CD4-positive, CD25-positive, alpha-beta regulatory T cell (primary cell): ENCODE measurements at regions not wholly inside any gene's neighbourhood (a gene's known extent, or its start where the extent isn't known, plus 50 kb on each side); places are given as distances from the start of the nearest gene placed in this dataset.

Source experiments
- ATAC-seq, 2 donors: fragments of 150-1000 bp; cut with Tn5 transposase; one replicate each; pipeline ENCODE4 v1.10.0; 2021; ENCODE audit warnings: low read depth in 2 of 2, moderate number of reproducible peaks in 2 of 2, moderate library complexity in 1 of 2
- DNase-seq, 3 donors: peaks; one replicate each; pipeline versions ENCODE4 v3.0.0 to v3.0.0-alpha.2; 2012 to 2022; ENCODE audit warnings: mixed read lengths in 1 of 3
- H3K27ac ChIP-seq: one replicate; pipeline ENCODE4 v1.7.0; 2013; ENCODE audit warnings: mild to moderate bottlenecking, low read length; ENCODE audit not compliant: insufficient read depth, poor library complexity, severe bottlenecking
- H3K27me3 ChIP-seq: one replicate; pipeline ENCODE4 v1.7.0; 2013; ENCODE audit warnings: low read length; ENCODE audit not compliant: control insufficient read depth, insufficient read depth
- H3K36me3 ChIP-seq: one replicate; pipeline ENCODE4 v1.7.0; 2013; ENCODE audit warnings: mild to moderate bottlenecking, low read length, moderate library complexity; ENCODE audit not compliant: control insufficient read depth, insufficient read depth
- H3K4me1 ChIP-seq: 2 replicates; pipeline ENCODE4 v1.7.0; 2013; ENCODE audit warnings: mild to moderate bottlenecking, low read length; ENCODE audit not compliant: insufficient read depth, control insufficient read depth, poor library complexity, severe bottlenecking
- H3K4me3 ChIP-seq: one replicate; pipeline ENCODE4 v1.7.0; 2013; ENCODE audit warnings: low read depth, mild to moderate bottlenecking, low read length, moderate library complexity
- H3K9me3 ChIP-seq, 2 experiments: 1 replicate in 1 of 2; 2 replicates in 1 of 2; pipeline ENCODE4 v1.7.0; 2013; ENCODE audit warnings: low read length in 2 of 2, mild to moderate bottlenecking in 1 of 2, moderate library complexity in 1 of 2; ENCODE audit not compliant: control insufficient read depth in 2 of 2
- H3K27ac Mint-ChIP-seq, 3 donors: one replicate each; pipeline ENCODE4 v1.8.0; 2020 to 2022; ENCODE audit warnings: mild to moderate bottlenecking in 3 of 3, mixed read lengths in 3 of 3, moderate library complexity in 2 of 3
- H3K27me3 Mint-ChIP-seq: one replicate; pipeline ENCODE4 v1.8.0; 2022; ENCODE audit warnings: mild to moderate bottlenecking, mixed read lengths
- H3K36me3 Mint-ChIP-seq: one replicate; pipeline ENCODE4 v1.8.0; 2020; ENCODE audit warnings: mixed read lengths
- H3K4me1 Mint-ChIP-seq, 4 donors: one replicate each; pipeline ENCODE4 v1.8.0; 2020 to 2022; ENCODE audit warnings: mixed read lengths in 4 of 4, mild to moderate bottlenecking in 1 of 4
- H3K4me3 Mint-ChIP-seq, 4 donors: one replicate each; pipeline ENCODE4 v1.8.0; 2020 to 2022; ENCODE audit warnings: mild to moderate bottlenecking in 4 of 4, mixed read lengths in 4 of 4, moderate library complexity in 3 of 4
- H3K9me3 Mint-ChIP-seq, 7 donors: one replicate each; pipeline ENCODE4 v1.8.0; 2020 to 2022; ENCODE audit warnings: mixed read lengths in 7 of 7, mild to moderate bottlenecking in 3 of 7, moderate library complexity in 2 of 7

DNA sequence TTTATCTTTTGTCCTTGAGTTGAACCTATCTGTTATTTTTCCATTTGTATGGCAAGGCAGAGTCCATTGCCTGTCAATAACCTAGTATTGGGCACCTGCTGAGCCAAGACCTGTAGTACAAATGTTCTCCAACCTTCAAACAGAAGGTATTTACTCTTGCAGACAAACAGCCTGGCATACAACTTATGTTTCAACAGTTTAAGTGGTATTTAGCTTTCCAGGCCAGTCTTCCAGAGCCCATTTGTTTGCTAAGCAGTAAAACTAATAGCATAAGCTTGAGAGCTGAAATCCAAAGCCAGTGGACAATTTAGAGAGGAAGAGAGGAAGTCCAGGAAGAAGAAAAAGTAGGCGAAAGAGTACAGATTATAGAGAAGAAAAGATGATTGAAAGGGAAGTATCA is 979.3 kb downstream of the GLUD2 start:
- Mint-ChIP-seq H3K27me3 (no peaks in the 10 kb centered on the region), H3K27ac (no peak overlapping the region), H3K4me1 (no peaks in the 10 kb centered on the region), H3K9me3 (peaks cover 0 to 3% (median 0%) of the 10 kb centered on the region in 7 donors), H3K4me3 (no peak overlapping the region), H3K36me3 (no peaks in the 10 kb centered on the region)
- H3K9me3 ChIP-seq: peaks cover 0 to 2% of the 10 kb centered on the region in 2 experiments
- H3K27me3 ChIP-seq: no peaks in the 10 kb centered on the region
- no peaks in the 10 kb centered on the region for H3K4me1 ChIP-seq
- ATAC-seq: no peak
- no peak for DNase-seq
- H3K36me3 ChIP-seq: no peaks in the 10 kb centered on the region
- H3K27ac ChIP-seq: no peak overlapping the region
- no peak overlapping the region for H3K4me3 ChIP-seq

DNA sequence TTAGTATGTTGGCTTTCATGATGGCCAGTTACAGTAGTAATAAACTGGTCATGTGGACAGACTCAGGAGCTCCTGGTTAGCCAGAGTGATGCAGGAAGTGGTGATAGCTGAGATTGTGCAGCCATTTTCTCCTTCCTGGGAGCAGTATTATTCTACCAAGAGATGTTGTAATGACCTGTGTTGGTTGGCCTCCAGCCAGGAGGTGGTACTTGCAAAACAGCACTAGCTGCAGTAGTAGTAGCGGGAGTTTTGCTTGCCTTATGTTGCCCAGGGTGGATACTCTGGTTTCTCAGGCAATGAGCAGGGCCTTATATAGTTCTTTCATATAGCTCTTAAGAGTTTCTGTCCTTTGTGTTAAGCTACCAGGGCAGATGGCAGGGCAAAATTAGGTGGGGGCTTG is 998.8 kb downstream of the GLUD2 start:
- Histone ChIP-seq H3K9me3 (no peaks in the 10 kb centered on the region), H3K4me1 (no peaks in the 10 kb centered on the region), H3K36me3 (no peaks in the 10 kb centered on the region), H3K27ac (no peak overlapping the region), H3K4me3 (no peak overlapping the region), H3K27me3 (no peaks in the 10 kb centered on the region)
- Mint-ChIP-seq H3K27me3 (no peaks in the 10 kb centered on the region), H3K36me3 (no peaks in the 10 kb centered on the region), H3K4me1 (no peaks in the 10 kb centered on the region), H3K9me3 (peaks cover 0 to 2% (median under 1%) of the 10 kb centered on the region in 7 donors), H3K4me3 (no peak overlapping the region), H3K27ac (no peak overlapping the region)
- ATAC-seq: no peak
- no peak for DNase-seq

DNA sequence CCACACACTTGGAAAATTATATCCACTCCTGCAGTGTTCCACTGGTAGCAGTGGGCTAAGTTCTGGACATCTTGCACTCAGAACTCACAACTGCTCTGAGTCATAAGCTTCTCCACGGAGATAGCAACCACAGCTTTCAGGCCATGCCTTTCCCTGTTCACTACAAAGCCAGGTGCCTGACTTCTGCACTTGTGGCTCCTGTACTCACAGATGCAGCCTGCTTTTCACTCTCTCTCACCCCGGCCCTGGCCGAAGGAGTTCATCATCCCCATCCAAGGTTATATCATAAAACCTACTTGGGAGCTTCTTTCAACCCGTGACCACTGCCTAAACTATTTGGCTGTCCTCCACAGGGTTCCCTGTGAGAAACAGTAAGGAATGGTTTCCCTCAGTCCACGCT is 999.4 kb downstream of the GLUD2 start:
- H3K4me1 ChIP-seq: no peaks in the 10 kb centered on the region
- no peak overlapping the region for H3K4me3 Mint-ChIP-seq
- no peaks in the 10 kb centered on the region for H3K4me1 Mint-ChIP-seq
- no peak overlapping the region for H3K27ac Mint-ChIP-seq
- no peaks in the 10 kb centered on the region for H3K36me3 Mint-ChIP-seq
- H3K9me3 Mint-ChIP-seq: peaks cover 0 to 2% (median 0%) of the 10 kb centered on the region in 7 donors
- H3K36me3 ChIP-seq: no peaks in the 10 kb centered on the region
- no peaks in the 10 kb centered on the region for H3K27me3 ChIP-seq
- no peak for DNase-seq
- no peak overlapping the region for H3K4me3 ChIP-seq
- no peak overlapping the region for H3K27ac ChIP-seq
- no peaks in the 10 kb centered on the region for H3K9me3 ChIP-seq
- no peaks in the 10 kb centered on the region for H3K27me3 Mint-ChIP-seq
- ATAC-seq: no peak

DNA sequence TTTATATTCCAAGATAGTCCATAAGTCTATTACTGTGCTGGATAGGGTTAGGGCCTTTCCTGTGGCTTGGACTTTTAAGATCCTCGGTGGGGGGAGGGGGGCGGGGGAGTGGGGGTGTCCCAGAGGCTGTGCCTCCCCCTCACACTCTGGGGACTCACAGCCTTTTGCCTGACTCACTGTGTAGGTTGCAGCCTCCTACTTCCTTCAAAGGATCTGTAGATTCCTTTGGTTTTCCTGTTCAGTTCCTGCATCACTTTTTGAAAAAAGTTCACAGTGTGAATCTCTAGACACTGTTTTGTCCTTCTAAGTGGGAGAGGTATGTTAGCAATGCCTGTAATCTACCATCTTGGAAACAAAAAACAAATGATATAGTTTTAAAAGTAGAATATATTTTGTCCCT is 999.9 kb downstream of the GLUD2 start:
- Mint-ChIP-seq H3K9me3 (peaks cover 0 to 2% (median 0%) of the 10 kb centered on the region in 7 donors), H3K4me1 (no peaks in the 10 kb centered on the region), H3K36me3 (no peaks in the 10 kb centered on the region), H3K27ac (no peak overlapping the region), H3K27me3 (no peaks in the 10 kb centered on the region), H3K4me3 (no peak overlapping the region)
- no peaks in the 10 kb centered on the region for H3K4me1 ChIP-seq
- DNase-seq: no peak
- no peak overlapping the region for H3K27ac ChIP-seq
- ATAC-seq: no peak
- H3K27me3 ChIP-seq: no peaks in the 10 kb centered on the region
- H3K4me3 ChIP-seq: no peak overlapping the region
- no peaks in the 10 kb centered on the region for H3K9me3 ChIP-seq
- H3K36me3 ChIP-seq: no peaks in the 10 kb centered on the region

DNA sequence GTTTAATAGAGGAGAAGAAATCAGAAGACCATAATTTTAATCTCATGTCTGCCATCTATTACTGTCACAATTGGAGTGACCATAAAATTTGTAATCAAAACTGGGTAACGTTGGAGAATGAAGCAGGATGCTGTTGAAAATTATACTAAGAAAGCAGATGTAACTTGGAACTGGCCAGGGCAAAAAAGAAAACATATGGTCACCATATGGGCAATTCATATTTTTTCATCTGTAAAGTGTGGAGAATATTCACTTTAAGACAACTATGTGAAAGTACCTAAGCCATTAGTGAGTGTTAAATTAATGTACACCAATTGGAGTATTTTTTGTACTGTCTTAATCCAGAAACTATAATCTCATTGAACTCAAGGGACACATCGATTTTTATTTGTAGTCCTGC is 1008.0 kb downstream of the GLUD2 start:
- Mint-ChIP-seq H3K36me3 (no peaks in the 10 kb centered on the region), H3K9me3 (peaks cover 0 to 8% (median 0%) of the 10 kb centered on the region in 7 donors), H3K27me3 (no peaks in the 10 kb centered on the region), H3K4me3 (no peak overlapping the region), H3K4me1 (no peaks in the 10 kb centered on the region), H3K27ac (no peak overlapping the region)
- Histone ChIP-seq H3K27ac (no peak overlapping the region), H3K4me1 (no peaks in the 10 kb centered on the region), H3K4me3 (no peak overlapping the region), H3K9me3 (no peaks in the 10 kb centered on the region), H3K36me3 (no peaks in the 10 kb centered on the region), H3K27me3 (no peaks in the 10 kb centered on the region)
- ATAC-seq (no peak), DNase-seq (no peak)

DNA sequence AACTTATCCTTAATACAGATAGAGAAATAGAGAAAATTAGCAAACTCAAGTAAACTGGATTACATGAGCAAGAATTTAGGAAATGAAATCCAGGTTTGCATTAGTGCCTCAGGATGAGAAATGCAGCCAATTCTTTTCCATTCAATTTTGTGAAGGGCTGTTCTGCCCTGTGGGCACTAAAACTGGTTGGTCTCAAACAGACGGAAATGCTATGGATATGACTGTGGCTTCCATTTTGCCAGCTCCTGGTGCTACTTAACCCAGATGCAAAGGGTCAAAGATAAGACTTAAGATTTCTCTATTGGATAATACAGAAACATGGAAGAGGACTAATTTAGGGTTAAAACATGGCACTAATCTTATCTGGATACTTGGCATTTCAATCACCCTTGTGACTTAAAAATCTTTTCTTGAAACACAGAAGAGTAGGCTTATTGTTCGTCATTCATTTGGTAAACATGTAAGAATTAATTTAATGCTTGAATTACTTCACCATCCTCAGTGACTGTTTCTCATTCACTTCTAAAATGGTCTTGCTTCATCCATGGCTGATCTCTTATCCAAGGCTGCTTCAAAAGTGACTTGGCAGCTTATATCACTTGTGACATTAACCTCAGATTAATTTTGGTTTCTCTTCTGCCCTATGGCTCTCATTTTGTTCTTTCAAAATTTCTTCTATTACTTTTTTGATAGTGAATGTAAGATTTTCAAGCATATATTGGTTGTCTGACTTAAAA is 1008.7 kb downstream of the GLUD2 start:
- H3K27ac Mint-ChIP-seq: no peak overlapping the region
- peaks cover 0 to 6% (median 0%) of the 10 kb centered on the region in 7 donors for H3K9me3 Mint-ChIP-seq
- Histone ChIP-seq H3K27ac (no peak overlapping the region), H3K9me3 (no peaks in the 10 kb centered on the region), H3K4me3 (no peak overlapping the region), H3K36me3 (no peaks in the 10 kb centered on the region), H3K4me1 (no peaks in the 10 kb centered on the region), H3K27me3 (no peaks in the 10 kb centered on the region)
- no peak for ATAC-seq
- H3K27me3 Mint-ChIP-seq: no peaks in the 10 kb centered on the region
- DNase-seq: no peak
- H3K4me1 Mint-ChIP-seq: no peaks in the 10 kb centered on the region
- H3K36me3 Mint-ChIP-seq: no peaks in the 10 kb centered on the region
- no peak overlapping the region for H3K4me3 Mint-ChIP-seq

DNA sequence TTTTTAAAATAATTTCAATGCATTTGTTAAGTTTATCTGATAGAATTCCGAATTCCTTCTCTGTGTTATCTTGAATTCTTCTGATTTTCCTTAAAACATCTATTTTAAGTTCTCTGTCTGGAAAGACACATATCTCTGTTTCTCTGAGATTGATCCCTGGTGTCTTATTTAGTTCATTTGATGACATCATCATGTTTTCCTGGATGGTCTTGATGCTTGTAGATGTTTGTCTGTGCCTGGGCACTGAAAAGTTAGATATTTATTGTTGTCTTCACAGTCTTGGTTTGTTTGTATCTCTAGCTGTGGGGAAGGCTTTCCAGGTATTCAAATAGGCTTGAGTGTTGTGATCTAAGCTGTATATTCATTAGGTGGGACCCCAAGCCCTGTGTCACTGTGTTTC is 1028.8 kb downstream of the GLUD2 start:
- no peak overlapping the region for H3K4me3 Mint-ChIP-seq
- no peak for DNase-seq
- H3K27me3 Mint-ChIP-seq: no peaks in the 10 kb centered on the region
- no peak overlapping the region for H3K4me3 ChIP-seq
- H3K4me1 Mint-ChIP-seq: no peaks in the 10 kb centered on the region
- no peaks in the 10 kb centered on the region for H3K36me3 ChIP-seq
- ATAC-seq: no peak
- H3K9me3 Mint-ChIP-seq: peaks cover 0 to 2% (median 0%) of the 10 kb centered on the region in 7 donors
- H3K4me1 ChIP-seq: no peaks in the 10 kb centered on the region
- no peaks in the 10 kb centered on the region for H3K27me3 ChIP-seq
- no peak overlapping the region for H3K27ac ChIP-seq
- no peaks in the 10 kb centered on the region for H3K36me3 Mint-ChIP-seq
- H3K9me3 ChIP-seq: no peaks in the 10 kb centered on the region
- H3K27ac Mint-ChIP-seq: no peak overlapping the region

DNA sequence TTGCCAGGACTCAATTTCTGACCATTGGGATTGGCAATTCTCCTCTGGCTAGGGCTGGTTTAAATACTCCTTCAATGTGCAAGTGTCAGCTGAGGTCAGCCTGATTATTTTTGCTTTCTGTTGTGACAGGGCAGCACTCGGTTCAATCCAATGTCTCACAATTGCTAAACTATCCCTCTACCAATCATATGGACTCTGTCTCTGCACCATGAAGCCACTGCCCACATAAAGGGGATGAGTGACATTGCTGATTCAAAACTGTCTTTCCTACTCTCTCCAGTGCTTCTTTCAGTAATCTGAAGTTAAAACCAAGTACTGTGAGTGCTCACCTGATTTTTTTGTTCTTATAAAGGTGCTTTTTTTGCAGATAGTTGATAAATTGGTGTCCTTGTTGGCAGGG is 1030.7 kb downstream of the GLUD2 start:
- no peaks in the 10 kb centered on the region for H3K4me1 ChIP-seq
- H3K27me3 Mint-ChIP-seq: no peaks in the 10 kb centered on the region
- no peaks in the 10 kb centered on the region for H3K36me3 Mint-ChIP-seq
- H3K36me3 ChIP-seq: no peaks in the 10 kb centered on the region
- no peak overlapping the region for H3K4me3 Mint-ChIP-seq
- peaks cover 0 to 4% (median 0%) of the 10 kb centered on the region in 7 donors for H3K9me3 Mint-ChIP-seq
- H3K27ac Mint-ChIP-seq: no peak overlapping the region
- H3K4me1 Mint-ChIP-seq: no peaks in the 10 kb centered on the region
- DNase-seq (no peak), ATAC-seq (no peak)
- no peaks in the 10 kb centered on the region for H3K27me3 ChIP-seq
- no peak overlapping the region for H3K27ac ChIP-seq
- H3K4me3 ChIP-seq: no peak overlapping the region
- H3K9me3 ChIP-seq: no peaks in the 10 kb centered on the region
